GM20431 (cell line): ENCODE measurements at regions not wholly inside any gene's neighbourhood (a gene's known extent, or its start where the extent isn't known, plus 50 kb on each side); places are given as distances from the start of the nearest gene placed in this dataset.

Experiments
- in situ Hi-C: fragments of 300-500 bp; cut with MseI, MboI; formaldehyde crosslinking; loops from one replicate; pipeline ENCODE4 v1.15.0; 2020; ENCODE audit warnings: low sequenced_read_pairs; ENCODE audit not compliant: unreplicated experiment

- in situ Hi-C loops, result no loop called here
These were observed 328.9 kb upstream of the CBLB start for GRCh38 chr3:106197532-106198194.

DNA sequence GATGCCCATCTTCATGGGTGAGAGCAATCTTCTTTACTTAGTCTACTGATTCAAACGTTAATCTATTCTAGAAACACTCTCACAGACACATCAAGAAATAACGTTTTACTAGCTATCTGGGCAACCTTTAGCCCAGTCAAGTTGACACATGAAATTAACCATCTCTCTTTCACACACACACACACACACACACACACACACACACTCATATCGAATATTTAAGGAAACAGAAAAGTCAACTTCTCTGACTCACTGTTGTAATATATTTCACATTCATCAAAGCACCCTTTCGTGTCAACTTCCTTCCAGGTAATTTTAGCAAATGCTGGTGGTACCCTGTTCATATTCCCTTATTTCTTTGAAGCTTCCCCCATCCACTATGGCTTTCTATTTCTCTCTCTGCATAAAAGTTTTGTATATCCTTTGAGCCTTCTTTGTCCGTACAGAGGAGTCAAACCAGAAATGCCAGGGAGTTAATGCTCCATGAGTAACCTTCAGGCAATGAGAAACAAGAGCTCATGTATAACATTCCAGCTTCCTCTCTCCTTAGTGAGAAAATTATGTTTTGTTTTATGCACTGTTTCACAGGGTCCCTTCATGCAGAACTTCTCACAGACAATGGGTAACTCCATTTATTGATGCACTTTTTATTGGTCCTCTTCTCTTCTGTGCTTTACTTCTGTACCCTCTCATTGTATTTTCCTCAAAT is 335.5 kb upstream of the CBLB start:
- in situ Hi-C loops, result no loop called here

DNA sequence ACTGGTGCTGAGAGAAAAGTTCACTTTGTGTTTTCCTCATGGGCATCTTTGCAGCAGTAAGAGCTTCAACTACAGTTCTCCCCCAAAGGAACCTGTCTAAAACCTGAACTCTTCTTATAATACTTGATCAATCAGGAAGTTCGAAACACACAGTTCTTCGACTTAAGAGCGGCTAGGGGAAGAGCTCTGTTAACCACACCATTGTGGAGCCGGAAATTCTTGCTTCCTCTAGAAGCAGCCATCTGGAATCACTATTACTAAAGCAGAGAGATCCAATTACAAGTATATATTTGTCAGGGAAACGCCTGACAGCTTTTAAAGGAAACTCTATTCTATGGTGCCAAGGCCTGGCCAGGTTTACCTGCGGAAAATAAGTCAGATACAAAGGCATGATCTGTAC is 337.3 kb upstream of the CBLB start:
- in situ Hi-C loops, result no loop called here

DNA sequence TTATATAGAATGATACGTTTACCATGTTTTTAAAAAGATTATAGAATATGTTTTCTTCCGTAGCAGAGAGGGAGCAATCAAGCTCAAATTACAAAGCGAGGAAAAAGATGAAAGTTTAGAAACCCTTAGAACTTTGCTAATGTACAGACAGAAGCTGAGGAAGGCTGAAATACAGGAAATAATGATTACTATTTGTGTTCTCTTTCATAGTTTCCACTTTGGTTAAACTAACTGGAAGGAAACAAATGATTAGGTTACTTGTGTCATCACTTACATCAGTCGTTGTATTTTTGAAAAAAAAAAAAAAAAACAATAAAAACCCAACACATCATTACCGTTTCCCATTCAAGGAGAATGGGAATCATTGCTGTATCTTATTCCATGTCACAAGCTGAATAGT is 337.8 kb upstream of the CBLB start:
- in situ Hi-C loops, result no loop called here

DNA sequence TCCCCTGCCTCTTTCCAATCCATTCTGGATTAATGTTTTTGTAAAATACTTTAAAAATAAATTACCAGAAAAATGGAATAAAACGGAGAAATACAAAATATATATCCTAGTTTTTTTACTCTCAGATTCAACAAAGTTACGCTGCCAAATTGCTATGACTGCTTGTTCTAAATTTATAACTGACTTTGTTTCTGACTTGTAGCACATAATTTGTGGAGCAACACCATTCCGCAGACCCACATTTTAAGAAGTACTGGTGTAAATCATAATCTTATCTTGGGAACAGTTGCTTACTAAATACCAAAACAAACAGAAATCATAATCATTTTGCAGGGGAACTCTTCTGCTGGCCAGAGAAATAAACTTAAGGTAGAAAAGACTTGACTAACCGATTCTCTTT is 339.4 kb upstream of the CBLB start:
- in situ Hi-C loops, result no loop called here

GRCh38 chr3:106208967-106209366 is 340.2 kb upstream of the CBLB start:
- in situ Hi-C loops, result no loop called here

DNA sequence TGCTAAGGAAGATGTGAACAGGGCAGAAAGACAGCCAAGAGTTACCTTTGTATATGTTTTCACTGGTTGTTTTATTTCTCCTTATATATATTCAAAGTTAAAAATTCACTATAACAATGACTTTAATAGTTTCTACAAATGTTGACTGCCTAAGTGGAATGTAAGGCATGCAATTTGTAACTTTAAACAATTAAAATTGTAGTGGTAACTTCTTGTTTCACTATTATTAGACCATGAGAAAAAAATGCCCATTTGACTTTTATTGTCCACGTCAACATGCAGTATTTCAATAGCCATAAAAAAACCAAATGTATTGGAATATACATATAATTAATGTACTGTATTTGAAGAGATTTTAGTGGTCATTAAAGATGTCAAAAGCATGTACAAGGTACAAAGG is 340.7 kb upstream of the CBLB start:
- in situ Hi-C loops, result no loop called here

DNA sequence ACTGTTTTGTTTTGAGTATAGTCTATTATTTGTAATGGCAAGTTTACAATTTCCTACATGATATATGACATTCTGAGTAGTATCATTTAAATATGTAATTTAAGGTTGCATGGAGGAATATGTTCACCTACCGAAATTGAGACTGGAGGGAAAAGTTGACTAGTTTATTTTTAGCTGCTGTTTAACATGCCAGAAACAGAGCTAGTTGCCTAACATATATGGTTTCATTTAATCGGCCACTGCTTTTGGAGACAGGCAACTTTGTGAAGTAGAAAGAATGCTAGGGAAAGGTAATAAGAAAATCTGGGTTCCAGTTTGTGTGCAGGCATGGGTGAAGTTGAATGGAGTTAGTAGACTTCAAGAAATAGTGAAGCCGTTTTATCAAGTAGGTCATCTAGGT is 342.1 kb upstream of the CBLB start:
- in situ Hi-C loops, result no loop called here

DNA sequence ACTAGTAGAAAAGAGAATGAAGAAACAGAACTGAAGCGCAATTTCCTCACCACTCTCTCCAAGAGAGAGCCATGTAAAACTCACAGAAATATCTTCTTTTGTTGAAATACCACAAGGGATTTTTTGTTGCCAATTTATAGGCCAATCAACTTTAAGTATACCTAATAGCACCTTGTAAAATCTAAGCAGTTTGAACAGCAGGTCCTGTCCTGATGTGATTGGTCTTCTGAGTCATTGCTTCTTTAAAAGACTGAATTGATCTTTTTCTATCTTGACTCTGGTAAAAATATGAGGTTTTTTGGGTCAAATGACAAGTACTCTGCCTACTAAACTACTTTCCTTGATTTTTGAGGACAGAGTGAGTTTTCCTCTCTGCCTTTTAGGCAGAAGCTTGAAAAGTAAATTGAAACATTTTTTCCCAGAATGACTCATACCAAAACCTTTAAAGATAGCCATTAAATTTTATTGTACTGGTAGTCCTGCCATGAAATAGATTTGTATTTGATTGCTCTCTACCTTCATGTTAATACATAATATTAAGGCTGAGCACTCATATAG is 343.9 kb upstream of the CBLB start:
- in situ Hi-C loops, result no loop called here

- in situ Hi-C loops, result no loop called here
These were observed 345.1 kb upstream of the CBLB start for GRCh38 chr3:106213954-106214353.

GRCh38 chr3:106214641-106215040 is 345.8 kb upstream of the CBLB start:
- in situ Hi-C loops, result no loop called here

GRCh38 chr3:106215047-106215446 is 346.2 kb upstream of the CBLB start:
- in situ Hi-C loops, result no loop called here

DNA sequence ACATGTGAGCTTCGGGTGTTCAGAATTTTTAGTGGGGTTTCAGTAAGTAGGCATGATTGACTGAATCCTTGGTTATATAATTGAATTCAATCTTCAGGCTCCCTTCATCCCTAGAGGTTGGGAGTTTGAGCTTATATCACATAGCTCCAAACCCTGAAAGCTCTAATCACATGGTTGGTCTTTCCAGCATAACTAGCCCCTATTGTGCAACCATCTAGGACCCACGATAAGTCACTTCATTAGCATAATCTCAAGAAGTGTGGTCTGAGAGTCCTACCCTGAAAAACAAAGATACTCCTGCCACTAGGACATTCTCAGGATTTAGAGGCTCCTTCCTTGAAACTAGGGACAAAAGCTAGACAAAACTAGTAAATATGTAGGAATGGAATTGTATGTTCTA is 348.9 kb upstream of the CBLB start:
- in situ Hi-C loops, result no loop called here

GRCh38 chr3:106227068-106227467 is 358.3 kb upstream of the CBLB start:
- in situ Hi-C loops, result no loop called here

DNA sequence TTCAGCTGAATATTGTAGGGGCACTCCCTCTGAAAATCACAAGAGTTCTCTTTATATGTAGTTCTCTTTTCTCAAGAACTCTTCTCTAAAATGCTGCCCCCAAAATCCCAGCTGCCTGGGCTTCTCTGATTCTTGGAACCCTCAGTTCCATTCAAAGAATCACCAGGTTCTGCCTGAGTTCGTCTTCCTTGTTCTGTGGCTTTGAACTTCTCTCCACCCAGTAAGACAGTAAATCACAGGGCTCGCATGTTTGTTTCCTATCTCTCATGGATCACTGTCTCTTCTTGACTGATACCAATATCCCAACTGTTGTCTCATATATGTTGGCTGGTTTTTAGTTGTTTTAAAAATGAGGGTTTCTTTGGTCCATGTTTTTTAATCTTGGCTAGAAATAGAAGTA is 359.5 kb upstream of the CBLB start:
- in situ Hi-C loops, result no loop called here

- in situ Hi-C loops, result no loop called here
These were observed 360.9 kb upstream of the CBLB start for GRCh38 chr3:106229495-106230278.

DNA sequence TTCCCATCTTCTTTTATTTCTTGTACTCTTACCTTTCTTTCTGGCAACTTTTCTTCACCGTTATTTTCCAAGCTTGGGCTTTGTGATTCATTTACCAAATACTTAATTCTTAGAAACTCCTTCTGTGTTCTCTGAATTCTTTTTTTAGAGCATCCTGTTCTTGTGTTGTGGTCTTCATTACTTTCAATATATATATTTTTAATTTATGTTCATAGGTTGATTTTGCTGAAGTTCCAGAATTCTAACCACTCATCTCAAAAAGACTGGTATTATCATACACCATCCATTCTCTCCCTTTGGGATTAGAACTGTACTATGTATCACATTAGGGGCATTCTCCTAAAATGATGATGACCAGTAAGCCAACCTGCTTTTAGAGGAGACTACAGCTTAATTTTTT is 362.3 kb upstream of the CBLB start:
- in situ Hi-C loops, result no loop called here

DNA sequence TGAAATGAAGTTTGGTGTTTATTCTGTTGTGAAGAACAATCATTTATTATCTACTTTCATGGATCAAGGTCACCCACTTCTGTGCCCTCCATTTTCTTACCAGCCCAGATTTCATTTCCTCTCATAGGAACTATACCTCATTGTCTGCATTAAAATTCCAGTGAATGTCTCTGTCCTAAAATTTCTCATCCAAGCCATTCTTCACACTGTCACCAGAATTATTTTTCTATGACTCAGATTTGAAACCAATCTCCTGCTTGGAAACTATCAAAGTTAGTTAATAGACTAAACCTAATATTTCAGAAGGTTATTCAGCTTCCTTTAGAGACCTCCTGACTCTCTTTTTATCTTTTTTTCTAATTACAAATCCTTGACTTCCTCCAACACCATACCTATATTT is 364.1 kb upstream of the CBLB start:
- in situ Hi-C loops, result no loop called here

DNA sequence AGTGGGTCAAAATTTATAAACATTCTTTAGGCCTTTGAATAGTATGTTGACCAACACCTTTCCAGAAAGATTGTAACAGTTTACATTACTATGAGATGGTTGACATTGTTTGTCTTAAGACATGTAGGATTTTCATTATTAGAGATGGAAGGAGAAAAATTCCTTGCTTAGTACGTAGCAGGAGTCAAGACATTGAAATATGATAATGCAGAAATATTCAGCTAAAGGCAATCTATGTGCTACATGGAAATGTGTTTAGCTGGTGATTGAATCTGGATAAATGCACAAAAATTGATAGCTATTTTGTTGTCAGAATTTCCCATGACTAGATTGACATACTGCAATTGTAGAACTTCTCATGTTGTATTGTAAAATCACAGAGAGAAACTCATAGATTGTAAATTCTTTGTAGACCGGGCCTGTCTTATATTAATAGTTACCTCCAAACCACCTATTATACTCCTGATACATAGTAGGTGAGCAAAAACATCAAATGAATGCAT is 370.4 kb upstream of the CBLB start:
- in situ Hi-C loops, result no loop called here

GRCh38 chr3:106241593-106241992 is 372.8 kb upstream of the CBLB start:
- in situ Hi-C loops, result no loop called here

DNA sequence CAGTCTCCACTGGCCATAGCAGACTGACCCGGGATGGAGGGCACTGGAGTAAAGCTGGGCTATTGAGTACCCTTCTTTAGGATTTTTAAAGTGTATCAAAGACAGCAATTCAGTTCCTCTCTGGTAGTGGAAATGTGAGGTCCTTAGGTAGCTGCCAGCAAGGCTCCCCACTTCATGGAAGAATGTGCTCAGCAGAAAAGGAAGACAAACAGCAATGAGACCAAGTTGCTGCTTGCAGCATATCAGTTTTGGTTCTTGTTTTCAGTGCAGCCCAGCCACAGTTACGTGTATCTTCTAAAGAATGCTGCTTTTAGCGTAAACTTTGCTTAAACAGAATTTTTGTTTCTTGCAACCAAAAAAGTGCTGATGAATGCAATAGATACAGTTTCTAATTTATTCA is 374.0 kb upstream of the CBLB start:
- in situ Hi-C loops, result no loop called here
